DND-41 (cell line): ENCODE measurements at regions not wholly inside any gene's neighbourhood (a gene's known extent, or its start where the extent isn't known, plus 50 kb on each side); places are given as distances from the start of the nearest gene placed in this dataset.

Experiments used
- ATAC-seq: fragments of 200-7000 bp; cut with Tn5 transposase; 3 replicates; pipeline ENCODE4 v1.9.1; 2021; ENCODE audit warnings: low read depth; ENCODE audit not compliant: insufficient read depth
- DNase-seq: peaks from one replicate; pipeline ENCODE4 v3.0.0-alpha.2; 2020
- H2AFZ ChIP-seq: 2 replicates; pipeline ENCODE4 v1.6.0; 2012; ENCODE audit warnings: low read depth, low read length
- H3K27ac ChIP-seq: 2 replicates; pipeline ENCODE4 v1.5.1; 2012; ENCODE audit warnings: low read length, inconsistent platforms
- H3K27me3 ChIP-seq: fragments of 200-600 bp; sonication (generic); 2 replicates; pipeline ENCODE4 v1.6.0; 2012; ENCODE audit warnings: low read length, mild to moderate bottlenecking, inconsistent platforms; ENCODE audit not compliant: insufficient read depth, poor library complexity
- H3K36me3 ChIP-seq: 2 replicates; pipeline ENCODE4 v1.5.1; 2012; ENCODE audit warnings: low read length, inconsistent platforms; ENCODE audit not compliant: insufficient read depth
- H3K4me1 ChIP-seq: 2 replicates; pipeline ENCODE4 v1.5.1; 2012; ENCODE audit warnings: mild to moderate bottlenecking, low read length; ENCODE audit not compliant: insufficient read depth
- H3K4me2 ChIP-seq: 2 replicates; pipeline ENCODE4 v1.6.0; 2012; ENCODE audit warnings: mild to moderate bottlenecking, moderate library complexity, low read length, inconsistent platforms; ENCODE audit not compliant: insufficient read depth
- H3K4me3 ChIP-seq, 2 experiments: fragments of 200-600 bp in 1 of 2; shearing (Covaris generic) in 1 of 2; 2 replicates each; pipeline ENCODE4 v1.5.1; 2012 to 2016; ENCODE audit warnings: inconsistent platforms in 2 of 2, low read length in 2 of 2, mild to moderate bottlenecking in 2 of 2, low read depth in 1 of 2, moderate library complexity in 1 of 2
- H3K79me2 ChIP-seq: 2 replicates; pipeline ENCODE4 v1.6.0; 2012; ENCODE audit warnings: low read length, inconsistent platforms; ENCODE audit not compliant: insufficient read depth
- H3K9ac ChIP-seq: 2 replicates; pipeline ENCODE4 v1.6.0; 2012; ENCODE audit warnings: low read depth, mild to moderate bottlenecking, inconsistent platforms, low read length, moderate library complexity
- H3K9me3 ChIP-seq: 2 replicates; pipeline ENCODE4 v1.5.1; 2012; ENCODE audit warnings: low read length, moderate library complexity, mild to moderate bottlenecking, inconsistent platforms; ENCODE audit not compliant: insufficient read depth, severe bottlenecking
- H4K20me1 ChIP-seq: 2 replicates; pipeline ENCODE4 v1.6.0; 2012; ENCODE audit warnings: low read length; ENCODE audit not compliant: insufficient read depth
- CTCF ChIP-seq: IDR thresholded peaks from 2 replicates; pipeline ENCODE4 v1.5.1; 2012; ENCODE audit warnings: borderline replicate concordance, low read length, moderate library complexity, mild to moderate bottlenecking; ENCODE audit not compliant: poor library complexity, severe bottlenecking; ENCODE audit errors: extremely low read depth
- EZH2 ChIP-seq: IDR thresholded peaks from 3 replicates; pipeline ENCODE4 v1.6.1; 2012; ENCODE audit warnings: borderline replicate concordance, low read depth, mild to moderate bottlenecking, moderate library complexity, low read length, inconsistent platforms; ENCODE audit not compliant: severe bottlenecking

GRCh38 chr4:128468123-128468989, 180.7 kb upstream of the PGRMC2 start:
- no peaks in the 10 kb centered on the region for H3K36me3 ChIP-seq
- H4K20me1 ChIP-seq = no peaks in the 10 kb centered on the region
- ATAC-seq (peak; percentile 61), DNase-seq (no peak)
- no peaks in the 10 kb centered on the region for H3K79me2 ChIP-seq
- no peaks in the 10 kb centered on the region for H3K4me1 ChIP-seq
- H3K9me3 ChIP-seq = no peaks in the 10 kb centered on the region
- TF ChIP-seq CTCF = no peak
- TF ChIP-seq EZH2 = no peak
- no peak overlapping the region for H3K4me2 ChIP-seq
- H3K9ac ChIP-seq = no peak overlapping the region
- no peak overlapping the region for H2AFZ ChIP-seq
- H3K4me3 ChIP-seq = no peak overlapping the region
- H3K27ac ChIP-seq = no peak overlapping the region
- H3K27me3 ChIP-seq = no peaks in the 10 kb centered on the region

GRCh38 chr4:128465523-128465922, 177.9 kb upstream of the PGRMC2 start:
- ATAC-seq (no peak), DNase-seq (no peak)
- H2AFZ ChIP-seq = no peak overlapping the region
- no peak overlapping the region for H3K9ac ChIP-seq
- H3K4me1 ChIP-seq = no peaks in the 10 kb centered on the region
- H4K20me1 ChIP-seq = no peaks in the 10 kb centered on the region
- no peak overlapping the region for H3K4me3 ChIP-seq
- H3K9me3 ChIP-seq = no peaks in the 10 kb centered on the region
- no peak overlapping the region for H3K4me2 ChIP-seq
- H3K79me2 ChIP-seq = no peaks in the 10 kb centered on the region
- no peaks in the 10 kb centered on the region for H3K27me3 ChIP-seq
- no peak overlapping the region for H3K27ac ChIP-seq
- no peaks in the 10 kb centered on the region for H3K36me3 ChIP-seq
- no peak for TF ChIP-seq CTCF
- TF ChIP-seq EZH2 = no peak

GRCh38 chr4:128463006-128463405, 175.4 kb upstream of the PGRMC2 start:
- no peaks in the 10 kb centered on the region for H4K20me1 ChIP-seq
- TF ChIP-seq CTCF = no peak
- TF ChIP-seq EZH2 = no peak
- no peak for ATAC-seq
- H3K27ac ChIP-seq = no peak overlapping the region
- no peak overlapping the region for H3K4me2 ChIP-seq
- no peaks in the 10 kb centered on the region for H3K79me2 ChIP-seq
- no peak for DNase-seq
- no peak overlapping the region for H3K4me3 ChIP-seq
- no peaks in the 10 kb centered on the region for H3K27me3 ChIP-seq
- no peaks in the 10 kb centered on the region for H3K4me1 ChIP-seq
- H2AFZ ChIP-seq = no peak overlapping the region
- no peaks in the 10 kb centered on the region for H3K36me3 ChIP-seq
- H3K9me3 ChIP-seq = no peaks in the 10 kb centered on the region
- no peak overlapping the region for H3K9ac ChIP-seq
